DND-41 (cell line): ENCODE measurements at regions not wholly inside any gene's neighbourhood (a gene's known extent, or its start where the extent isn't known, plus 50 kb on each side); places are given as distances from the start of the nearest gene placed in this dataset.

Experiments used
- ATAC-seq: fragments of 200-7000 bp; cut with Tn5 transposase; 3 replicates; pipeline ENCODE4 v1.9.1; 2021; ENCODE audit warnings: low read depth; ENCODE audit not compliant: insufficient read depth
- DNase-seq: peaks from one replicate; pipeline ENCODE4 v3.0.0-alpha.2; 2020
- H2AFZ ChIP-seq: 2 replicates; pipeline ENCODE4 v1.6.0; 2012; ENCODE audit warnings: low read depth, low read length
- H3K27ac ChIP-seq: 2 replicates; pipeline ENCODE4 v1.5.1; 2012; ENCODE audit warnings: low read length, inconsistent platforms
- H3K27me3 ChIP-seq: fragments of 200-600 bp; sonication (generic); 2 replicates; pipeline ENCODE4 v1.6.0; 2012; ENCODE audit warnings: low read length, mild to moderate bottlenecking, inconsistent platforms; ENCODE audit not compliant: insufficient read depth, poor library complexity
- H3K36me3 ChIP-seq: 2 replicates; pipeline ENCODE4 v1.5.1; 2012; ENCODE audit warnings: low read length, inconsistent platforms; ENCODE audit not compliant: insufficient read depth
- H3K4me1 ChIP-seq: 2 replicates; pipeline ENCODE4 v1.5.1; 2012; ENCODE audit warnings: mild to moderate bottlenecking, low read length; ENCODE audit not compliant: insufficient read depth
- H3K4me2 ChIP-seq: 2 replicates; pipeline ENCODE4 v1.6.0; 2012; ENCODE audit warnings: mild to moderate bottlenecking, moderate library complexity, low read length, inconsistent platforms; ENCODE audit not compliant: insufficient read depth
- H3K4me3 ChIP-seq, 2 experiments: fragments of 200-600 bp in 1 of 2; shearing (Covaris generic) in 1 of 2; 2 replicates each; pipeline ENCODE4 v1.5.1; 2012 to 2016; ENCODE audit warnings: inconsistent platforms in 2 of 2, low read length in 2 of 2, mild to moderate bottlenecking in 2 of 2, low read depth in 1 of 2, moderate library complexity in 1 of 2
- H3K79me2 ChIP-seq: 2 replicates; pipeline ENCODE4 v1.6.0; 2012; ENCODE audit warnings: low read length, inconsistent platforms; ENCODE audit not compliant: insufficient read depth
- H3K9ac ChIP-seq: 2 replicates; pipeline ENCODE4 v1.6.0; 2012; ENCODE audit warnings: low read depth, mild to moderate bottlenecking, inconsistent platforms, low read length, moderate library complexity
- H3K9me3 ChIP-seq: 2 replicates; pipeline ENCODE4 v1.5.1; 2012; ENCODE audit warnings: low read length, moderate library complexity, mild to moderate bottlenecking, inconsistent platforms; ENCODE audit not compliant: insufficient read depth, severe bottlenecking
- H4K20me1 ChIP-seq: 2 replicates; pipeline ENCODE4 v1.6.0; 2012; ENCODE audit warnings: low read length; ENCODE audit not compliant: insufficient read depth
- CTCF ChIP-seq: IDR thresholded peaks from 2 replicates; pipeline ENCODE4 v1.5.1; 2012; ENCODE audit warnings: borderline replicate concordance, low read length, moderate library complexity, mild to moderate bottlenecking; ENCODE audit not compliant: poor library complexity, severe bottlenecking; ENCODE audit errors: extremely low read depth
- EZH2 ChIP-seq: IDR thresholded peaks from 3 replicates; pipeline ENCODE4 v1.6.1; 2012; ENCODE audit warnings: borderline replicate concordance, low read depth, mild to moderate bottlenecking, moderate library complexity, low read length, inconsistent platforms; ENCODE audit not compliant: severe bottlenecking

GRCh38 chr22:47633111-47633510 lies 870.7 kb downstream of the TBC1D22A start:
- no peaks in the 10 kb centered on the region for H3K4me1 ChIP-seq
- DNase-seq, result no peak
- no peaks in the 10 kb centered on the region for H3K27me3 ChIP-seq
- H3K4me3 ChIP-seq, result no peak overlapping the region
- TF ChIP-seq EZH2 (no peak), CTCF (no peak)
- peaks cover 3% of the 10 kb centered on the region for H3K9me3 ChIP-seq
- no peaks in the 10 kb centered on the region for H3K36me3 ChIP-seq
- no peak overlapping the region for H2AFZ ChIP-seq
- H3K79me2 ChIP-seq, result no peaks in the 10 kb centered on the region
- no peak overlapping the region for H3K27ac ChIP-seq
- H3K4me2 ChIP-seq, result no peak overlapping the region
- no peak overlapping the region for H3K9ac ChIP-seq
- no peaks in the 10 kb centered on the region for H4K20me1 ChIP-seq
- ATAC-seq, result no peak

DNA sequence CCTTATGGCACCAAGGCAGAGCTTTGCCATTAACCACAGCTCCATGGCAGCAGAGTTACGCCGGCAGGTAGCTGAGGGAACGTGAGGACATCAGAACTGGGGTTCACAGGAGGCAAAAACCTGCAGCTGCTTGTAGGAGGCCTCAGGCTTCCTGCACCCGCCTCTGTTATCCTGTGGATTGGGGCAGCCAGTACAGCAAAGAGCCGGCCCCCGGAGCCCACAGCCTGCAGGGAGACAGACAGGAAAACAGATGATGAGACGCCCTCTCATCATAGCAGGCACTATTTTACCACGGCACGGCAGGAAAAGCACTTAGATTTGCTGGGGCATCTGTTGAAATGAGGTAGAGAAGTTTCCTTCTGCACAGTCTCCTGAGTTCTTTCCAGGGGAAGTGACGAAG lies 870.3 kb downstream of the TBC1D22A start:
- Histone ChIP-seq H3K9ac (no peak overlapping the region), H3K79me2 (no peaks in the 10 kb centered on the region), H3K27me3 (no peaks in the 10 kb centered on the region), H4K20me1 (no peaks in the 10 kb centered on the region), H2AFZ (no peak overlapping the region), H3K4me3 (no peak overlapping the region), H3K4me2 (no peak overlapping the region), H3K36me3 (no peaks in the 10 kb centered on the region), H3K4me1 (no peaks in the 10 kb centered on the region), H3K9me3 (no peaks in the 10 kb centered on the region), H3K27ac (no peak overlapping the region)
- no peak for DNase-seq
- ATAC-seq, result no peak
- TF ChIP-seq CTCF (no peak), EZH2 (no peak)

GRCh38 chr22:47631571-47632102 lies 869.2 kb downstream of the TBC1D22A start:
- TF ChIP-seq CTCF (no peak), EZH2 (no peak)
- H4K20me1 ChIP-seq, result no peaks in the 10 kb centered on the region
- no peaks in the 10 kb centered on the region for H3K27me3 ChIP-seq
- DNase-seq, result no peak
- no peaks in the 10 kb centered on the region for H3K9me3 ChIP-seq
- no peak overlapping the region for H3K4me3 ChIP-seq
- H3K27ac ChIP-seq, result no peak overlapping the region
- no peak overlapping the region for H2AFZ ChIP-seq
- no peak overlapping the region for H3K9ac ChIP-seq
- H3K36me3 ChIP-seq, result no peaks in the 10 kb centered on the region
- no peaks in the 10 kb centered on the region for H3K79me2 ChIP-seq
- no peak overlapping the region for H3K4me2 ChIP-seq
- H3K4me1 ChIP-seq, result no peaks in the 10 kb centered on the region
- no peak for ATAC-seq
